ENCODE measurements at regions not wholly inside any gene's neighbourhood (a gene's known extent, or its start where the extent isn't known, plus 50 kb on each side); places are given as distances from the start of the nearest gene placed in this dataset.

GRCh38 chr12:41981758-41982157, 162.9 kb downstream of the GXYLT1 start:
- TF ChIP-seq, protein P1, sequence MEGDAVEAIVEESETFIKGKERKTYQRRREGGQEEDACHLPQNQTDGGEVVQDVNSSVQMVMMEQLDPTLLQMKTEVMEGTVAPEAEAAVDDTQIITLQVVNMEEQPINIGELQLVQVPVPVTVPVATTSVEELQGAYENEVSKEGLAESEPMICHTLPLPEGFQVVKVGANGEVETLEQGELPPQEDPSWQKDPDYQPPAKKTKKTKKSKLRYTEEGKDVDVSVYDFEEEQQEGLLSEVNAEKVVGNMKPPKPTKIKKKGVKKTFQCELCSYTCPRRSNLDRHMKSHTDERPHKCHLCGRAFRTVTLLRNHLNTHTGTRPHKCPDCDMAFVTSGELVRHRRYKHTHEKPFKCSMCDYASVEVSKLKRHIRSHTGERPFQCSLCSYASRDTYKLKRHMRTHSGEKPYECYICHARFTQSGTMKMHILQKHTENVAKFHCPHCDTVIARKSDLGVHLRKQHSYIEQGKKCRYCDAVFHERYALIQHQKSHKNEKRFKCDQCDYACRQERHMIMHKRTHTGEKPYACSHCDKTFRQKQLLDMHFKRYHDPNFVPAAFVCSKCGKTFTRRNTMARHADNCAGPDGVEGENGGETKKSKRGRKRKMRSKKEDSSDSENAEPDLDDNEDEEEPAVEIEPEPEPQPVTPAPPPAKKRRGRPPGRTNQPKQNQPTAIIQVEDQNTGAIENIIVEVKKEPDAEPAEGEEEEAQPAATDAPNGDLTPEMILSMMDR (IDR thresholded peaks at IDR 0.05; ENCODE audit: borderline replicate concordance): no peak
- H3K9me3 ChIP-seq (replicated peaks): peaks cover 4% of the 10 kb centered on the region
- DNase-seq: no peak
- H3K27me3 ChIP-seq (ENCODE audit: low read depth): no peaks in the 10 kb centered on the region
- no peaks in the 10 kb centered on the region for H3K4me1 ChIP-seq
- H3K27ac ChIP-seq (replicated peaks): no peak overlapping the region
- no peaks in the 10 kb centered on the region for H3K36me3 ChIP-seq
- intact Hi-C loops (cut with micrococcal nuclease): no loop called here
- H3K4me3 ChIP-seq: no peak overlapping the region

DNA sequence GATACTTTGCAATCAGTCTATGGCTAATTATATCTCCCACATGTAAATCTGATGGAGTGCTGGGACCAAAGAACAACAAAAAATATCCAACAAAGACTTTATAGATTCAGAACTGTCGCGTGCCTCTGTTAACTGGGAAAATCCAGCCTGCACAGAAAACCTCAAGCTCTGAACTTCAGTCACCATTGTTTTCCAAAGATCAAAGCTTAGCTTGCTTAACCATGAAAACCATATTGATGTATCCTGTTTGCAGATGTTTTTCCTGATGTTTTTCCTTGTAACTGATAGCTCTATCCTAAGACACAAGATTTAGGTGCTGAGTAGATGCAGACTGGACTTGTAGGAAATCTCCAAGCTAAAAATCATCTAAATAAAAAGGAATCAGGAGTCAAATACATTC, 163.7 kb downstream of the GXYLT1 start:
- Histone ChIP-seq H3K27ac (replicated peaks) (no peak overlapping the region), H3K4me1 (no peaks in the 10 kb centered on the region), H3K9me3 (replicated peaks) (no peaks in the 10 kb centered on the region), H3K36me3 (no peaks in the 10 kb centered on the region), H3K4me3 (no peak overlapping the region), H3K27me3 (ENCODE audit: low read depth) (no peaks in the 10 kb centered on the region)
- no peak for DNase-seq
- TF ChIP-seq, protein P1 (IDR thresholded peaks at IDR 0.05; ENCODE audit: borderline replicate concordance): no peak
- intact Hi-C loops (cut with micrococcal nuclease): no loop called here

- Histone ChIP-seq H3K4me1 (no peaks in the 10 kb centered on the region), H3K36me3 (no peaks in the 10 kb centered on the region), H3K27ac (replicated peaks) (no peak overlapping the region), H3K9me3 (replicated peaks) (no peaks in the 10 kb centered on the region), H3K27me3 (ENCODE audit: low read depth) (no peaks in the 10 kb centered on the region), H3K4me3 (no peak overlapping the region)
- TF ChIP-seq, protein P1 (IDR thresholded peaks at IDR 0.05; ENCODE audit: borderline replicate concordance): no peak
- intact Hi-C loops (cut with micrococcal nuclease): no loop called here
- no peak for DNase-seq
Observed at GRCh38 chr12:41980390-41980789, 164.3 kb downstream of the GXYLT1 start.

- H3K27ac ChIP-seq (replicated peaks): no peak overlapping the region
- no peaks in the 10 kb centered on the region for H3K36me3 ChIP-seq
- no peaks in the 10 kb centered on the region for H3K4me1 ChIP-seq
- TF ChIP-seq, protein P1 (IDR thresholded peaks at IDR 0.05; ENCODE audit: borderline replicate concordance): no peak
- intact Hi-C loops (cut with micrococcal nuclease): no loop called here
- no peak for DNase-seq
- no peak overlapping the region for H3K4me3 ChIP-seq
- no peaks in the 10 kb centered on the region for H3K9me3 ChIP-seq (replicated peaks)
- no peaks in the 10 kb centered on the region for H3K27me3 ChIP-seq (ENCODE audit: low read depth)
Observed at GRCh38 chr12:41979574-41979973, 165.1 kb downstream of the GXYLT1 start.

- H3K9me3 ChIP-seq (replicated peaks): no peaks in the 10 kb centered on the region
- no peaks in the 10 kb centered on the region for H3K36me3 ChIP-seq
- no peaks in the 10 kb centered on the region for H3K27me3 ChIP-seq (ENCODE audit: low read depth)
- TF ChIP-seq, protein P1 (IDR thresholded peaks at IDR 0.05; ENCODE audit: borderline replicate concordance): no peak
- intact Hi-C loops (cut with micrococcal nuclease): no loop called here
- H3K4me1 ChIP-seq: no peaks in the 10 kb centered on the region
- H3K4me3 ChIP-seq: no peak overlapping the region
- DNase-seq: no peak
- no peak overlapping the region for H3K27ac ChIP-seq (replicated peaks)
Observed at GRCh38 chr12:41972598-41972997, 172.1 kb downstream of the GXYLT1 start.

GRCh38 chr12:41972196-41972595, 172.5 kb downstream of the GXYLT1 start:
- H3K9me3 ChIP-seq (replicated peaks): no peaks in the 10 kb centered on the region
- no peaks in the 10 kb centered on the region for H3K36me3 ChIP-seq
- H3K27me3 ChIP-seq (ENCODE audit: low read depth): no peaks in the 10 kb centered on the region
- TF ChIP-seq, protein P1 (IDR thresholded peaks at IDR 0.05; ENCODE audit: borderline replicate concordance): no peak
- intact Hi-C loops (cut with micrococcal nuclease): no loop called here
- H3K4me1 ChIP-seq: no peaks in the 10 kb centered on the region
- no peak overlapping the region for H3K27ac ChIP-seq (replicated peaks)
- no peak for DNase-seq
- H3K4me3 ChIP-seq: no peak overlapping the region
